ENCODE measurements at regions not wholly inside any gene's neighbourhood (a gene's known extent, or its start where the extent isn't known, plus 50 kb on each side); places are given as distances from the start of the nearest gene placed in this dataset.

- TF ChIP-seq CTCF (IDR thresholded peaks at IDR 0.05) = no peak
- no peak for TF ChIP-seq POLR2A (IDR thresholded peaks at IDR 0.05)
Measured at GRCh38 chr3:6047016-6047415, 813.9 kb upstream of the GRM7 start.
